Putamen (tissue), 1 donor: ENCODE measurements at regions not wholly inside any gene's neighbourhood (a gene's known extent, or its start where the extent isn't known, plus 50 kb on each side); places are given as distances from the start of the nearest gene placed in this dataset.

ENCODE experiments used
- DNase-seq: peaks from one replicate; pipeline ENCODE4 v3.0.0-alpha.2; 2016; ENCODE audit warnings: low spot score

DNA sequence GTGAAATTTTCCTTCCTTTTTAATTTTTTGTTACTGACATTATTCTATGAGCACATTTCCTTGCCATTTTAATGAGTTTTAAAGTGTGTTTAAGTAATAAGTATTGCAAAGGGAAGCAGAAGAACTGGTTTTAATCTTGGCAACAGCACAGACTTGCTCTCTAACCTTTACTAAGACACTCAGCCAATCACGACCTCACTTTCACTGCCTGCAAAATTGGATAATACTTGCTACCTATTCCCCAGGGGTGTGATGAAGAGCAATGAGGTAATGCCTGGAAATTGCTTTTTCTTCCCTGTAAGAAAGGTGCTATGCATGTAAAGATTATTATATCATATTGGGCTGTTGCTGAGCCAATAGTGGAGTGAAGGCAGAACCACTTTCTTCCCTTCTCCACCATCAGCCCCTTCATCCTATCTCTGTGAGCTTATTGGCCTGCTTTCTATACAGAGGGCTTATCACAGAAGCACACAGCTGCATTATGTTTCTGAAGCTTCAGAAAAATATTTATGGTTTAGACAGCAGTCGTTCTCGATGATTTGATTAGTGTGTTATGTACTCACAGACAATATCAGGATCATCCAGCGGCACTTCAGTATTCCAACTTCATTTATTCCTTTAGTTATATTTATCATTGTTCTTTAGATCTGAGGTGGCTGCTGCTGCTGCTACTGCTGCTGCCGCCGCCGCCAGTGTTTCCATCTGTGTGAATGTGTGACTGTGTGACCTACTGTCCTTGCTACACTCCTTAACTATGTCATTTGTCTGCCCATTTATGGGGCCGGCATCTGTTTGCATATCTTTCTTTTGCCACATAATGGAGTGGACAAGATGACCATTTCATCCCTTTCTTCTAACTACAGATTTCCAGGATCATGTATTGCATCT, 255.1 kb downstream of the C4orf33 start:
- no peak for DNase-seq

DNA sequence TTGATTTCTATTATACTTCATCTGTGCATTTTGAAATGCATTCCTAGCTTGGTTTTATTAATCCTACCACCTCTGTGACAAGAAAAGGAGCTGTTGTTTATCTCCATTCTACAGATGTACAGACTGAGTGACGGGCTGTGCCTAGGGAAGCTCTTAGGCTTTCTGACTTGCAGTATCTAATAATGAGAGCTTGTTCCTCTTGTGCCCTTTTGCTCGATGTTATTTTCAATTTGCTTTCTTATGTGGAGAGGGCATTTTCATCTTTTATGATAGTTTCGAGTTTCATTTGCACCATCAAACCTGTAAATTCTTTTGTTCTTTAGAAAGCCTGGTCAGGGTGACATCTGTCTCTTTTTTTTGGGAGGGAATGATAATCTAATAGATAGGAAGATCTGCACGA, 256.5 kb downstream of the C4orf33 start:
- DNase-seq: no peak

- DNase-seq: no peak
Measured at GRCh38 chr4:129353490-129353889, 257.5 kb downstream of the C4orf33 start.

- no peak for DNase-seq
Measured at GRCh38 chr4:129355031-129355430, 259.1 kb downstream of the C4orf33 start.

- DNase-seq: no peak
Measured at GRCh38 chr4:129355516-129355915, 259.6 kb downstream of the C4orf33 start.

DNA sequence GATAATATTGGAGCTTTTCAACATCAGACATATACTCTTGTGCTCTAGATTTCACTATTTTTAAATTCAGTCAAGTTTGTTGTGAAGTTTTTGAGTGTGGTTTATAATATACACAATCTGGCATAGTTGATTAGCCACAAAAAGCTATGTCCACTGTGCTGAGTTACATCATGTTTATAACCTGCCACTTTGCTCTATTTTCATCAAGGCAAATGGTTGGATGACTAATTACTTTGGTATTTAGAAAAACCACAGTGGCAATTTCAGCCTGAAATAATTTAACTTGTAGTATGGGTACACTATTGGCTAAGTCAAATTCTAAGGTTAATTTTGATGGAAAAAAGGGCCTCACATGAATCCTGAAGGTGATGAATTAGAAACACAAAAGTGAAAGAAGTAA, 262.6 kb downstream of the C4orf33 start:
- no peak for DNase-seq

DNA sequence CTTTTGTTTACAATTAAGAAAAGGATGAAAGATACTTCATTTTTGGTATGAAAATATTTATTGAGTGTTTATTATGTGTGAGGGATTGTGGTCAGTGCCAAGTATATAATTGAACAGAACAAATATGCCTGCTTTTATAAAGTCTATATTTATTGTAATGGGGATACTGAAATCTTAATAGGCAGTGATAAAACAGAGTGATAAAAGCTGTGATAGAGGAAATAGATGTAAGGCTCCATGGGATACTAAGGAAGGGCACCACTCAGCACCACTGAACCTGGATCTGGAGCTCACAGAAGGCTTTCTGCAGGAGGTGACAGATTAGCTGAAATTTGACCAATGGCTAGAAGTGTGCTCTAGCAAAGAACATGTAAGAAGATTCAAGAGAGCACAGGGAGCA, 263.5 kb downstream of the C4orf33 start:
- DNase-seq: no peak

GRCh38 chr4:129362691-129363274, 266.8 kb downstream of the C4orf33 start:
- peak; percentile 55 for DNase-seq

DNA sequence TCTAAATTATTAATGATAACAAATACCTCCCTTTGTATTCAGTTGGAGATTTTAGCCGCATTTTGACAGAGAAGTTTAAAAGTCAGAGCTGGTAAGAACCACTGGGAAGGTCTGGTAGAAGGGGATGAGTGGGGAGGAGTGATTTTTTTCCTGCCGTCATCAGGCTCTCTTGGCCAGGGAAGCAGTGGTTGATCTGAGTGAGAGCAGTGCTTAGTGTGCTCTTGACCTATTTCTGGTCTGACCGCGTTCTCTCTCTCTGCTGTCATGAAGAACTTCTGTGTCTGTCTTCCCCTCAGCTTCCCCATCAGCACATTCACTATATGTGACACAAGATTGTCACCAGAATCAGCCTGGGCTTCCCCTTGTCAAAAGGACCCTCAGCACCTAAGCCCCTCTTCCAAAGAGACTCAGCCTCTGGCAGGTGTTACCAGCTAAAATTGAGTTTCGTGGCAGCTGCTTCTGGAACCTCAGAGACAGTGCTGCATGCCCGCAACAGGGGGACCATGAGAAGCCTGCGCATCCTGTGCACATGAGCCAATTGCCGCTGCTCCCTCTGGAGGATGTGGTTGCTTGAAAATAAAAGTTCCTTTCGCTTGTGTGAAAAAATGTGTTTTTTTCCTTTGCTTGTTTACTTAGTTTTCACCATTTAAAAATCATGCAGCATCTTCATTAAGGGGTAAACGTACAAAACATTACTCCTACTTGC, 268.9 kb downstream of the C4orf33 start:
- DNase-seq: no peak

- DNase-seq: no peak
Measured at GRCh38 chr4:129369361-129370010, 273.5 kb downstream of the C4orf33 start.

DNA sequence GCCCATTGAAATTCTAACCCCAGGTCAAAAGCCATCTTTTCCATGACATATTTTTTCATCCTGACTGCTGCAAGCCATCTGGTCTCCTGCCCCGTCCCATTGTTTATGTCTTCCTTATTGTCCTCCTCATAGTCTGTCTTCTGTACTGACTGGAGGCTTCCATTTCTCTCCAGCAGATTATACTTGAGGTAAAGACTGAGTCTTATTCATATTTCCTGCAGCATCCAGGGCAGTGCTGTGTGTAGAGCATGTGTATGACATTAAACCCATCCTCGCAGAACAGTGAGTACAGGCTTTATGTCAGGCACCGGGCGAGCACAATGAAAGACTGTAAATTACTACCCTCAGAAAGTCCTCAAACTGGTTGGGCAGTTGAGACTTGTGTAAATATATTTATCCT, 275.1 kb downstream of the C4orf33 start:
- DNase-seq: no peak

- DNase-seq: no peak
Measured at GRCh38 chr4:129371926-129372325, 276.0 kb downstream of the C4orf33 start.

DNA sequence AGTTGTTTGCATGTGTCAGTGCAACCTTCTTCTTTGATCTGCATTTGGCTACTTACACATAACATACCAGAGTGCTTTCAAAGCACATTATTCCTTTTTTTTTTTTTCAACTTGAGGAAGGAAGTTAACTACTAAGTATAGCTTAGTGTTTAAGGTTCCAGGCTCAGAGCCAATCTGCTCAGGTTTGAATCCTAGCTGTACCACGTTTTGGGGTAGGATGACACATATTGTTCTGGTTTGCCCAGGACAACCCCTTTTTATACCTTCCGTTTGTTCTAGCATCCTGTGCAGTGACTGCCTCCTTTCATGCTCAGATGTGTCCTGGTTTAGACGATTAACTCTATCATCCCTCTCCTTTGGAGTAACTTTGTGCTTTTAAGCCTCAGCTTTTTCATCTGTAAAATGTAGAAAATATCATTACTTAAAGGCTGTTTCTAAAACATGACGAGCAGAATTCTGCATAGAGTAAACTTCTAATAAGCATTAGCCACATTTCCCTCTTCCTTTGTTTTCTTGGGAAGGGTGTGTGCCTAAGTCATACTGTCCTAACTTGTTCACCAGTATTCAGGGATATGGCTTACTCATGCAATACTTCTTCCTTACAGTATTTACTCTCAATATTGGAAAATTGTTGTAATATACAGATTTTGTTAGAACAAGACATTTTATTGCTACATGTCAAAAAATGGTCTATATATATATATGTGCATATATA, 281.3 kb downstream of the C4orf33 start:
- DNase-seq: no peak

DNA sequence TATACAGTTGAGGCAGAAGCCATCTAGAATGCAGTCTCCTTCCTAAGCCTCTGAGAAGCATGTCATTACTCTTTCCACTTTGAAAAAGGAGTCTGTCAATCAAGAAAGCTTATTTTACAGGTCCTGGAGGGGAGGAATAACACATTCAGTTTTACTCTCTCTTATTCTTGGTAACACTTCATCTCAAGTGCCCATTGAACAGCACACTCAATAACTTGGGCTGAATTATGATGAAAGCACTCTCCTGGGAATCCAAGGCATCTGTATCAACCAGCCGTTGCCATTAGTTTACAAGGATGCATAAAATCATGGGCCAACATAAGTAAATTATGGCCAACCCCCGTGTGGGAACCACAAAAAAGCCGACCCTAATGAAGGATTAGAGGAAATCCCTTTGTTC, 282.4 kb downstream of the C4orf33 start:
- no peak for DNase-seq

GRCh38 chr4:129379429-129379828, 283.5 kb downstream of the C4orf33 start:
- no peak for DNase-seq

DNA sequence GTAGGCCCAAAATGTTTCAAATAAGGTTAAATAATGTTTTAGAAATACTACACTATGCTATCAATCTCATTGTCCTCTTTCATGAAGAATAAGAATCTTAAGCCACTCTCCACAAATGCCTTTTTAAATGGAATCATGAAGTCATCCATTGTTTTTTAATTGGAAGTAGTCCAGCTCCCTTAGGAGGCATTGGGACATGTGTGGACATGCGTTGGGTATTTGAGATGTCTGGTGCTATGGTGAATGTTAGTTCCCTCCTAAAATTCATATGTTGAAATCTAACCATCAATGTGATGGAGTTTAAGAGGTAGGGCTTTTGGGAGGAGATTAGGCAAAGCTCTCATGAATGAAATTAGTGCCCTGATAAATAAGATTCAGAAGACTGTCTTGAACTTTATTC, 289.0 kb downstream of the C4orf33 start:
- no peak for DNase-seq

DNA sequence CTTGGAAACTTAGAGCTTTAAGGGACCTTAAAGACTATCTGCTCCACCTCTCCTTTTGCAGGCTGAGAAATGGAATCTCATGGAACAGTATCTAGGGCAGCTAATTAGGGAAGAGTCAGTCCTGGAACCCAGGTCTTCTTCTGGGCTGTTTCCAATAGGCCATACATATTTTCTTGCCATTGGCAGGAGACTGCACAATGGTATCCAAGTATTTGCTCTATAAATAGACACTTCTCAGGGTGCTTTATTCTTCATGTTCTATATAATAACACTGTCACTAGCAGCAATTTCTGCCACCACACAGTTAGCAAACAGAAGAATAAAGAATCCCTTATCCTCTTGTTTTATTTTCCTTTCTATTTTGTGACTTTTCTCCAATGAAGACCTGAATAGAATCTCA, 291.7 kb downstream of the C4orf33 start:
- no peak for DNase-seq

- DNase-seq: no peak
Measured at GRCh38 chr4:129393976-129394375, 298.0 kb downstream of the C4orf33 start.

- no peak for DNase-seq
Measured at GRCh38 chr4:129394635-129395034, 298.7 kb downstream of the C4orf33 start.

- no peak for DNase-seq
Measured at GRCh38 chr4:129403848-129404247, 307.9 kb downstream of the C4orf33 start.

DNA sequence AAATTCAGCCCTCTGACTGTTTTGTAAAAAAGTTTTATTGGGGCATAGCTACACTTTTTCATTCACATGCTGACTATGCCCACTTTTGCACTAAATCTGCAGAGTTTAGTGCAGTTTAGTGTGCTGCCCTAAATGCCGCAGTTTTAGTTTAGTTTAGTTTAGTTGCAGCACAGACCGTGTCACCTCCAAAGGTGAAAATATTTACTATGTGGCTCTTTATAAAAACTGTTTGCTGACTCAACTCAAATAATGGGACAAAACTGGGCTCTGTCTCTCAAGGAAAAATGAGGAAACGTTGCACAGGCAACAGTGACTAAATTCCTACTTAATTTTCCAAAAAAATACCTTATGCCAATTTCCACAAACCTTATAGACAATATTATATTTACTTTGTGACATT, 314.2 kb downstream of the C4orf33 start:
- no peak for DNase-seq

DNA sequence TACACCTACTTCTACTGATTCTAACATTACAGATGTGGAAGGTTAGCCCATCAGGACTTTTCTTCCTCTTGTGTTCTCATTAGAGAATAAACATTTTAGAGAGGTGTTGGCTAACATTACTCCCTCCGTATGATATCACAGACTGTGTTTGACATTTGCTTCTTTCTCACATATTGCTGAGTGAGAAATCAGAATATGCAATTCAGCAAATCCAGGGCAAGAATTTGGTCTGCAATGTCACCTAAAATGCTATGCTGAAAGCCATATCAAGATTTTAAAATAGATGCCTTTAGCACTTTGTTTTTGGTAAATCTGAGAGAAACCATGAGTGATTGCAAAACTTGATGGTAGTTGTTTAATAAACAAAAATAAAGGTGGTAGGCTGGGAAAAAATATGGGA, 319.1 kb downstream of the C4orf33 start:
- DNase-seq: no peak
